Activated CD4-positive, alpha-beta T cell treated with anti-CD3 and anti-CD28 coated beads for 24 hours (primary cell): ENCODE measurements at regions not wholly inside any gene's neighbourhood (a gene's known extent, or its start where the extent isn't known, plus 50 kb on each side); places are given as distances from the start of the nearest gene placed in this dataset.
"Not testable (repeated sequence)": the region's sequence is repeated elsewhere in the genome, so short reads cannot be mapped to it uniquely, and the experiment has no call there.

ENCODE experiments used
- DNase-seq, 2 donors: peaks; one replicate each; pipeline ENCODE4 v3.0.0-alpha.2; 2020; ENCODE audit warnings: low read depth in 2 of 2

DNA sequence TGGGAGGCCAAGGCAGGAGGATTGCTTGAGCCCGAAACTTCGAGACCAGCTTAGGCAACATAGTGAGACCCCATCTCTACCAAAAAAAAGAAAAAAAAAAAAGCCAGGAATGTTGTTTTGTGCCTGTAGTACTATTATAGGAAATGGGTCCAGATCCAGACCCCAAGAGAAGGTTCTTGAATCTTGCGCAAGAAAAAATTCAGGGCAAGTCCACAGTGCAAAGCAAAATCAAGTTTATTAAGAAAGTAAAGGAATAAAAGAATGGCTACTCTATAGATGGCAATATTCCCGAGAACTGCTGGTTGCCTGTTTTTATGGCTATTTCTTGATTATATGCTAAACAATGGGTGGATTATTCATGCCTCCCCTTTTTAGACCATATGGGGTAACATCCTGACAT is 51.2 kb upstream of the RDX start:
- DNase-seq, result no peak

DNA sequence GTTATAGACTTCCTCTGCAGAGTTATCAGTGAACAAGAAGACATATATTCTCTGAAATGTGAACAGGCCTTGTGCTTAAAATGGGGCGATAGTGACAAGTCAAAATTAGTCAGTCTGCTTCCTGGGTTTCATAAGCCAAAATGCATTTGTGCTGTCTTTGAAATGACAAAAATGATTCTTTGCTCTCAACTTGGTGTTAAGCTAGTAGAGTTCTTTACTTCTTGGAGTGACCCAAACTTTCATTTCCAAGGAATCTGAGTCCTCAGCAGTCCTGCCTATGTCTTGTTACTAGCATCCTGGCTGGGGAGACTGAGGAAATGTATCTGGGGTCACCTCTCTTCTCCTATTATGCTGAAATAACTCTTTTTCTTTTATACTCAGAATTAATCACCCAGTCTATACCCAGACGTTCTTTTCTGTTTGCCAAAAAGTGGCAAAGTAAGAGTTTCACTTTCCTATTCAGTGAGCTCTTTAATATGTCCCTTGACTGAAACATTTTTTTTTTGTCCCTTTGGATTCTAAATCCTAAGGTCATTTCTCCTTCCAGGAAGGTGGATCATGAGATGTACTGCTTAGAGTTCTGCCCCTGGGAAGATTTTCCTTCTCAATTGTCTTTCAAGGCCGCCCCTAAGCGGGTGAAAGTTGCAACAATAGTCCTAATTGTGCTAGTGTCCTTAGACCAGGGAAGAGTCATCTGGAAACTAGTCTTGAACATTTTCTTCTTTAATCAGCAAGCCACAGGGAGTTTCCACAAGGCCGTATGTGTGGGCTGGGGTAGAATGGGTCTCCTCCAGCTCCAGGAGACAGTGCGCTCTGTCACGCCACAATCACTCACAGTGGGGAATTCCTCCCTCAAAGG is 53.0 kb upstream of the RDX start:
- DNase-seq, result peak; percentile 50 to 55

DNA sequence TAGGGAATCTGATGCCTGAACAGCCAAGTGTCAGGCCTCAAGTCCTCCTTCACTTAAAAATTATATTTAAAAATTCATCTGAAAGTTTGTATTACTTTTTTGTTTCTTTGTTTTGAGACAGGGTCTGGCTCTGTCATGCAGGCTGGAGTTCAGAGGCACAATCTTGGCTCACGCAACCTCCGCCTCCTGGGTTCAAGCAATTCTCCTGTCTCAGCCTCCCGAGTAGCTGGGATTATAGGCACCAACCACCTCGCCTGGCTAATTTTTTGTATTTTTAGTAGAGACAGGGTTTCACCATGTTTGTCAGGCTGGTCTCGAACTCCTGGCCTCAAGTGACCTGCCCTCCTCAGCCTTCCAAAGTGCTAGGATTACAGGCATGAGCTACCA is 53.6 kb upstream of the RDX start:
- DNase-seq, result not testable (repeated sequence)

DNA sequence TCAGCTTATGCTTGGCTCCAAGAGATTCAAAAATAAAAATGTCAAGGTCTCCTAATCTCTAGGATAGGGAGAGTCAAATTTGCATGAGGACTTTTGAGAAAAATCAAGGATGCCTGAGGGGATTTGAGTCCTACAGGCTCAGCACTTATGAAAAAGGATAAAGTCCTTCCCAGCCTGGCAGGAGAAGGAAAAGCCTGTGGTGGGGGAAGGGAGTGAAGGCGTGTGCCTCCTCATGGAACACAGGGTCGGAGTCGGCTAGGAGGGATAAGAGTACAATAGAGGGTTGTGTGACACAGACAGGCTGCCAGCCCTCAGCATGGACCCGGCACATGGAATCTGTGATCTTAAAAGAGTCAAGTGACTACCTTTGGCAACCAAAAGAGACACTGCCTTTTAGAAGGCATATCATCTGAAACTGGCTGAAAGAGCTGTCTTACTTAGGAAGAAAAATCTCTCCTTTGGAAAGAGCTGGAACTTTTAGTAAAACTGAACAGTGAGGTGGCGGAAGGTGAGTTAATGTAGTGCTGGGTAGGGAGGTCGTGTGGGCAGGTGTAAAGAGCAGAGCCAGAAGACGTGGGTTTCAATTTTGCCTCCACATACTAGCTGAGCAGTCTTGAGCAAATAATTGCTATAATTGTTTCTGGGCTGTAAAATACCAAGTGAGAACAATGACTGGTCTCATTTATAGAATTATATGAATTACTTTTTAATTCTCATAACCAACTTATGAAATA is 58.8 kb upstream of the RDX start:
- DNase-seq, result no peak

DNA sequence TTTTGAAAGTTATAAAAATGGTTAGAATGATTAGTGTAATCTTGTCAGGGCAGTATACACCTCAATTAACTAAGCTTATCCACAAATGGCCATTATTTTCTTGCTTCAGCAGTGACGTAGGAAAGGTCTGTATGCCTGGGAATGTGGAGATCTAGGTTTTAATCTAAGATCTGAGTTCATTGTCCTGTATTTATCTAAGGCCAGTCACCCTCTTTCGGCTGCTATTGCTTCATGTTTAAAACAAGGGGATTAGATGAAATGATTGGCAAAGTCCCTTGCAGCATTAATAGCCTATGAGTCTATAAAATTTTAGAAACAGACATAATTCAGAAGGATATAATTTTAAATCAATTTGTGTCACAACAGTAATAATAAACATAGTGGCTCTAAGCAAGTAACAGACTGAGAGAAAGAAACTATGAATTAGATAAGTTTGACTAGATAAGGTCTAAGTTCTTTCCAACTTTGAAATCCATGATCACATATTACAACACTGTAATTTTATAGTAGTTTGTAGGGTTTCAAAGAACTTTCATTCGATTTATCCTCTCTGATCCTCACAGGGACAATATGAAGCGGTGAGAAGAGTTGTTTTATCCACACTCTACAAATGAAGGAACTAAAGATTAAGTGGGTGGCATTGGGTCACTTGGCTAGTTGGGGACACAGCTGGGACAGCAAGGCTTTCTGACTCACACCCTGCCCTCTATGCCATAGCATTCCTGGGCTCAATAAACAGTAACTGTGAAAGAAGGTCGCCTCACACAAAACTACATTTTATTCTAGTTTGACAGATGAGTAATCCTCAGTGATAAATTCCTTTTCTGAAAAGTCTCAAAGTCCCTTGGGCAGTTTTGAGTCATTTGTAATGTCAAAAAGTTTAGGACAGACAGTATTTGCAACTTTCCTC is 60.6 kb upstream of the RDX start:
- DNase-seq, result no peak

DNA sequence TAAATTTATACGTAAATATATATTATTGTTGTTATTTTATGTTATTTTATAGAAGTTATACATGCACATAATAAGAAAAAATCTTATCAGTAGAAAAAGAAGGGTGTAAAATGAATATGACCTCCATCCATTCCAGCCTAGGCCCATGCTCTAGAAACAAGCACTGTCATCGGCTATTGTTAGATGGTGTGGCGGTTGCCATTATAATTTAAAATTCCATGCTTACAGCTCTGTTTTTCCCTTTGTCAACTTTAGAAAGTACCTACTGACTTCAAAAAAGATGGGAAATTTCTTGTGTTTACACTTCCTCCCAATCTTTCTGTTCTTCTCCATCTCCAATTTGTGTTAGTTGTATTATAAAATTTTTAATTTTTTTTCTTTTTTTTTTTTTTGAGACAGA is 61.9 kb upstream of the RDX start:
- DNase-seq, result no peak

DNA sequence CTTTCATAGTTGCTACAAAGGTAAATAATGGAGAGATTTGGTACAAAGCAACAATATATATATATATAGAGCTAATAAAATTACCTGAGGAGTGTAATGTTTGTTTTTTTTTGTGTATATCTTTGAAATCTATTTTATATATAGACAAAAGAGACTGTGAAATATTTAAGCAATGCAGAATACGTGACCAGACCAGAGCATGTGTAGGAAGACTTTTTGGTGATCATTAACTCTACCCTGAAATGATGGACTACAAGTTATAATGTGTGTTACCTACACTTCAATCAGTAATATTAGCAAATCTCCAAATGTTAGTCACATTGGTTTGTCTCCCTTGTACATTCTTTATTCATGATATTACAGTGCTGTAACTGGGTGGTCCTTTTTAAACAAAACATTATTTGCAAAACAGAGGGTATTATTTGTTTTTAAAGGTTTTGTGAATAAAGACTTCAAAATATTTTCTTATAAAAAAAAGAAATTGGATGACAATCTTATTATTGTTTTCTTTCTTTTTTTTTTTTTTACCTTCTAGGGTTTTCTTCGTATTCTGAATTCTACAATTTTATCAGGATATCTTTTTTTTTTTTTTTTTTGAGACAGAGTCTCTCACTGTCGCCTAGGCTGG is 64.5 kb upstream of the RDX start:
- not testable (repeated sequence) for DNase-seq

DNA sequence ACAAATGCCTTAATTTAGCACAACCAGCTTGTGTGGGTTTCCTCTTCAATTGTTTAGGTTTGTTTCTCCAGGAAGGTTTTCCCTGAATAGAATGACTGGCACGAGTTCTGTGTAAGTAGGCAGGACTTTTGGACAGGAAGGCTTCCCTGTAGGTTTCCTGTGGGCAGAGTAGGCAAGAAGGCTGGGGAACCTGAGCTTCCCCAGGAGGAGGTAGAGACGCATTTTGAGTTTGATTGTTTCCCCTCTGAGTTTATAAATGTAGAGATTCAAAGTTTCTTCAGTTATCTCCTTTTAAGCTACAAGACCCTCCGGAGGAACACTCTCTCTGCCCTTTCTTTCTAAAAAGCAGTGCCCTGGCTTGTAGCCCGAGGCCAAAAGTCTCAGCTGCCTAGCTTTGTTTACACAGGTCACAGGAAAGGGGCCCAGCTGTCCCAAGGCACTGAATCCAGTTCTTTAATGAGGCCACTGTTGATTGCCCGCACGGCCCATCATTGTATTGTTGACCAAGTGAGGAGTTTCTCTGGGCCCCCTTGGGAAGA is 66.6 kb upstream of the RDX start:
- DNase-seq, result no peak

DNA sequence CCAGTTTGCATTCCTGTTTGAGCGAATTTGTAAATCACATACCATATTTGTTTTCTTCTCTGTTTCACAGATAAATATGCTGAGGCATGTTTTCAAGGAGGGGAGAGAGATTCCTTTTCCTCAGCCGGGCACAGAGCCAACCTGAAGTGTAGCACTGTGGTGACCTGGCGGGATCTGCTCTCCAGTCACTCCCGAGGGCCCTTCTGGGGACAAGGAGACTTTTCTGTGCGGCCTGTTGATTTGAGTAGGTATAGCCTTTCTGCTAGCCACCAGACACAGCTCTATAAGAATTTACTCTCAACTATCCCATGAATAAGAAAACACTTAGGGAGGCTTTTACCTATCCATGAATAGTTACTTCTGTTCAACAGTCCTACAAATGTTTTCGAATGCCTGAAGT is 63.5 kb upstream of the FDX1 start:
- DNase-seq, result no peak

DNA sequence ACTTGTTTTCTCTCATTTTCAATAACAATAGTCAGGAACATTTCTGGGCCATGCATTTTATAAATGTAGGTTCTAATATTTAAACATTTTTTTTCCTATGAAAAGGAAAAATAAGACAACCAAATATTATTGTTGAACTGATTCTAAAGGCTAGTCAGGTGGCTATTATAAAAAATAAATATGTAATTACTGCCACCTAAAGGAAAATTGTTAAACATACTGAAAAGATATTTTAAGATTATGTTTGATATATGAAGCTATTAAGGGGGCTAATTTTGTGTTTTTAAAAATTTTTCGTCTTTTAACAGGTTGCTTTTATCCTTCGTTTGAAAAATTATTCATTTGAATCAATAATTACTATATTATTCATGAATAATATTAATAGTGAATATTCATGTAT is 62.2 kb upstream of the FDX1 start:
- no peak for DNase-seq

DNA sequence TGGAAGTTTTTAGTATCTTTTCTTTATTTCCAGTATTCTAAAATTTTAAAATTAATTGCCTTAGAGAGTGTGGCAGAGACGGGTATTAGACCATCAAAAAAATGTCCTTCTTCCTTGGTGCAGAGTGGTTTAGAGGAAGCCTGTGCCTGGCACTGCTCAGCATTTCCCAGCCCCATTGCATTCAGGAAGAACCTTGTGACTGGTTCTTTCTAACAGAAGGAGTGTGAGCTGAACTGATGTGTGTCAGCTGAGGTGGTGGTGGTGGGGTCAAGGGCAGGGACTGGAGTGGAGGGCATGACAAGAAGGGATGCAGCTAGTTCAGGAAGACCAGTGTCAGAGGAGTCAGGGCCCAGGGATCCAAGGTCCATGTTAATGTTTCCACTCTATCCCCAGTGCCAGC is 58.7 kb upstream of the FDX1 start:
- DNase-seq, result no peak

DNA sequence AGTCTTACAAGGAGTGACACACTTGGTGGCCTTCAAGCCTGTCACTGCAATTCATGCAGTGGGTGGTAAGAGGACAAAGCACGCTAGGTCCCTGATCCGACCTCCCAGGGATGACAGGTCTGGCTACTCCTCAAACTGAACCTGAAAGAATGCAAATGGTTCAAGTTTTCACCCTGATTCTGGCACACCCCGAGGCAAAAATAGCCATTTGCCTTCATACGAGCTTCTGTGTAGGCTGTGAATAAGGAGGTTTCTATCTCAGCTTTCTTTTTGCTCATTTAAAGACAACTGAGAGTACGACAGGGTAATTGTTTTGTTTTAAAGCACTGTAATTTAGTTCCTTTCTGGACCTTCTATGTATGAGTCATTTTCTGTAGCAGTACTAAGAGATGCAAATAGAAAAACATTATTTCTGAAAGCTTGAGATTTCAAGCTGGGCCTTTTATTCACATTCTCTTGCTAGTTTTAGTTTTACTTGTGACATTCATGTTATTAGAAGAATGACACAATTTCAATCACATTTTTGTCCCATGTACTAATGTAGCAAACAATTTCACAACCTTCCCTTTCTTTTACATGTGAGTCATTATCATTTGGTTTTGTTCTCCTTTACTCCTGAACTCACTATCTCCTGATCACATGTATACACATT is 56.6 kb upstream of the FDX1 start:
- DNase-seq, result no peak

DNA sequence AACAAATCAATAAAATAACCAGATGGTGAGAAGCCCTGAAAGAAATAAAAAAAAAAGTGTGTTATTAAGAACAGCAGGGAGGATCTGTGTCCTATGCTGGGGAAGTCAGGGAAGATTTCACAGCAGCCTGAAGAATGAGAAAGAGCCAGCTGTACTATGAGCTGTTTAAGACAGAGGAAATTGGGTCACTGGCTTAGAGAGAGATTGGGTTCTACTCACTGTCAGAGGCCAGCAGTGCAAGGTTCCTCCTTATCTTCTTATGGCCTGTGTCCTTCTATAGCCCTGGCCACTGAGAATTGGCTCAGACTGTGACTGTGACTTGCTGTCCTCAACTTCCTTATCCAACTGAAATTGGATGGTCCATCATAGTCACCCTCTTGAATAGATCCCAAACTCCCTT is 54.8 kb upstream of the FDX1 start:
- no peak for DNase-seq

DNA sequence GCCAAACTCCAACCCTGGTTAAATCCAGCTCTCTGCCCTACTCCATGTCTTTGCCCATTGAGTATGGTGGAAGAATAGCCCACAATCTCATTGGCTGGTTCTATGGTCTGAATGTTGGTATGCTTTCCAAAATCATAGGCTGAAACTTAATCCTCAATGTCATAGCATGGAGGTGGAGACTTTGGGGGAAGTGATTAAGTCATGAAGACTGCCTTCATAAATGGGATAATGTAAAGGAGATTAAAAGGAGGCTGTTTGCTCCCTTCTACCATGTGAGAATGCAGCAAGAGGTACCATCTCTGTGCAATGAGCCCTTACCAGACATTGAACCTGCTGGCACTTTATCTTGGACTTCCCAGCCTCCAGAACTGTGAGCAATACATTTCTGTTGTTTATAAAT is 54.4 kb upstream of the FDX1 start:
- no peak for DNase-seq

DNA sequence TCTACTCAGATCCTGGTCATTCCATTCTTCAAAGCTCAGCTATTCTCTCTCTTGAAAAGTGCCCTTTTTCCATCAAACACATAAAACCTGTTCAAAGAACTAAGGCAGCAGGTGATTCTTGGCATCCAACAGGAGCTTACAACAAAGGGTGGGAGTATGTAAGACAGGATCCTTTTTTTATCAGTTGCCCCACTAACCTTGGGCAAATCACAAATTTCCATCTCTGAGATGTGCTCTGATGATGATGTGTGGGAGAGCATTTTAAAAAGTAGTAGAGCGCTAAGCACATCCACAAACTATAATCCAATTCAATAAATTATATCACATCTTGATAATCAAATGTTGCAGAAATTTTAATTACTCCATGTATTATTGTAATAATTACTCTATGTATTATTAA is 53.7 kb upstream of the FDX1 start:
- DNase-seq, result no peak

DNA sequence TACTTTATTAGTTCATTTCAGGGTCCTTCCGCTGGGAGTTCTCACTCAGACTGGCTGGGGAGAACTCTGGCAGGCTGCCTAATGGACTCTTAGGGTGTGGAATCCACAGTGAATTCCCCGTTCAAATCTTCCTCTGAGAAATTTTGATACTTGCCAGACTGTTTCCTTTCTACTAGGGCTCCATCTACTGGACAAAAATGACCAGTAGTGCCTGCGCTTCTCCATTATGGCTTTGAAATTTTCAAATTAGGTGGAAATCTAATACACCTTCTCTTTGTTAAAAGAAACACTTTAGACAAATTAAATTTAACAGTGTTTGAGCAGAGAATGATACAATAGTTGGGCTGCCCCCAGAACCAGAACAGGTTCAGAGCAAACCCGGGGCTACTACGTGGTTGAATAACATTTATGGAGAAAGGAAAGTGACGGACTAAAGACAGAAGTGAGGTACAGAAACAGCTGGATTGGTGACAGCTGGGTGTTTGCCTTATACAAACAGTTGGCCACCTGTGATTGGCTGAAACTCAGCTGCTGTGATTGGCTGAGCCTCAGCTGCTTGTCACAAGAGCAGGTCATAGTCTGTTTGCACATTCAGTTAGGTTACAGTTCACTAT is 52.9 kb upstream of the FDX1 start:
- no peak for DNase-seq

DNA sequence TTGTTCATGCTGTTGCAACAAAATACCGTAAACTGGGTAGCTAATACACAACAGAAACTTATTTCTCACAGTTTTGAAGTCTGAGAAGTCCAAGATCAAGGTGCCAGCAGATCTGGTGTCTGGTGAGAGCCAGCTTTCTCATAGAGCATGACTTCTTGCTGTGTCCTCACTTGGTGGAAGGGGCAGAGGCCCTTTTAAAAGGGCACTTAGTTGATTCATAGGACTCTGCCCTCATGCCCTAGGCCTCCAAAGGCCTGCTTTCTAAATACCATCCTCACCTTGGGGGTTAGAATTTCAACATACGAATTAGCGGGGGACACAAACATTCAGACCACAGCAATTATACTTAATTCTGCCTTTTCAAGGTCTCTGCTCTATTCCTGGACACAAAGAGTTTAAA is 52.3 kb upstream of the FDX1 start:
- no peak for DNase-seq

DNA sequence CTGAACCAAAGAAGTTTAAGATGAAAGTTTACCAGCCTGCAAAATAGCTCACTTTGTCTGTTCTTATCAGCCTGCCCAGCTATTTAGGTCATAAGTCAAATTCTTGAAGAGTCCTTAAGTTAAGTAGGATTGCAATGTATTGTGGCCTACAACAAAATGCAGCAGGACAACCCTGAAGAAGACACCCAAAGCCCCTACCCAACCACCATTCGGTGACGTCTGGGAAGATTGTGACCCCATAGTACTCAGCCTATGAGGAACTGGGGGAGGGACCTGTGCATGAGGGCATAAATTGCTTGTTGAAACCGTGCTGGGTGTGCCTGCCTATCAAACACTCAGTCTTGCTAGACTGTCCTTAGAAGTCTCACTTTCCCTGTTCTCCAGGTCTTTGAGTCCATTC is 50.5 kb upstream of the FDX1 start:
- DNase-seq, result no peak

DNA sequence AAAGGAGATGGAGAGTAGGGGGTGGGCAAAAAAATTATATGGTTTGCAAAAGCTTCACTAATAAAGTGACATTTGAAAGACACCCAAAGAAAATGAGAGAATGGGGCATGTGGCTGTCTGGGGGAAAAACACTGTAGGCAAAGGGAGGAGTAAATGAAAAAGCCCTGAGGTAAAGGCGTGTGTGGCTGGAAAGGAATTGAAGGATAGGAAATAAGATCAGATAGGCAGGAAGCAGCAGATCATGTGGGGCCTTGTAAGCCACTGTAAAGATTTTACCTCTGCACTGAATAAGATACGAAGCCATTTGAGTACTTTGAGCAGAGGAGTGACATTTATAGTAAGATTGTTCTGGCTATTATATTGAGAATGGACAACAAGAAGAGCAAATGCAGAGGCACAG is 49.8 kb upstream of the FDX1 start:
- no peak for DNase-seq
